Adipocyte (in vitro differentiated cells): ENCODE measurements at regions not wholly inside any gene's neighbourhood (a gene's known extent, or its start where the extent isn't known, plus 50 kb on each side); places are given as distances from the start of the nearest gene placed in this dataset.
A peak's percentile ranks its signal among the peaks of the same experiment; 100 is the strongest.

Experiments
- DNase-seq: peaks from one replicate; pipeline ENCODE4 v3.0.0-alpha.2; 2015; ENCODE audit warnings: low read depth
- H3K27me3 ChIP-seq: replicated peaks from 2 replicates; pipeline ENCODE4 v1.7.0; 2013; ENCODE audit warnings: mild to moderate bottlenecking, low read length, moderate library complexity; ENCODE audit not compliant: control insufficient read depth, insufficient read depth
- H3K36me3 ChIP-seq: 2 replicates; pipeline ENCODE4 v1.7.0; 2013; ENCODE audit warnings: low read length, mild to moderate bottlenecking, moderate library complexity; ENCODE audit not compliant: control insufficient read depth, insufficient read depth, severe bottlenecking
- H3K4me1 ChIP-seq: 2 replicates; pipeline ENCODE4 v1.7.0; 2013; ENCODE audit warnings: mild to moderate bottlenecking, low read length, moderate library complexity; ENCODE audit not compliant: control insufficient read depth, insufficient read depth
- H3K4me3 ChIP-seq: 2 replicates; pipeline ENCODE4 v1.7.0; 2013; ENCODE audit warnings: mild to moderate bottlenecking, low read length, moderate library complexity
- H3K9ac ChIP-seq: 2 replicates; pipeline ENCODE4 v1.7.0; 2013; ENCODE audit warnings: mild to moderate bottlenecking, low read length, moderate library complexity
- H3K9me3 ChIP-seq: 2 replicates; pipeline ENCODE4 v1.7.0; 2013; ENCODE audit warnings: mild to moderate bottlenecking, low read length, moderate library complexity; ENCODE audit not compliant: control insufficient read depth

DNA sequence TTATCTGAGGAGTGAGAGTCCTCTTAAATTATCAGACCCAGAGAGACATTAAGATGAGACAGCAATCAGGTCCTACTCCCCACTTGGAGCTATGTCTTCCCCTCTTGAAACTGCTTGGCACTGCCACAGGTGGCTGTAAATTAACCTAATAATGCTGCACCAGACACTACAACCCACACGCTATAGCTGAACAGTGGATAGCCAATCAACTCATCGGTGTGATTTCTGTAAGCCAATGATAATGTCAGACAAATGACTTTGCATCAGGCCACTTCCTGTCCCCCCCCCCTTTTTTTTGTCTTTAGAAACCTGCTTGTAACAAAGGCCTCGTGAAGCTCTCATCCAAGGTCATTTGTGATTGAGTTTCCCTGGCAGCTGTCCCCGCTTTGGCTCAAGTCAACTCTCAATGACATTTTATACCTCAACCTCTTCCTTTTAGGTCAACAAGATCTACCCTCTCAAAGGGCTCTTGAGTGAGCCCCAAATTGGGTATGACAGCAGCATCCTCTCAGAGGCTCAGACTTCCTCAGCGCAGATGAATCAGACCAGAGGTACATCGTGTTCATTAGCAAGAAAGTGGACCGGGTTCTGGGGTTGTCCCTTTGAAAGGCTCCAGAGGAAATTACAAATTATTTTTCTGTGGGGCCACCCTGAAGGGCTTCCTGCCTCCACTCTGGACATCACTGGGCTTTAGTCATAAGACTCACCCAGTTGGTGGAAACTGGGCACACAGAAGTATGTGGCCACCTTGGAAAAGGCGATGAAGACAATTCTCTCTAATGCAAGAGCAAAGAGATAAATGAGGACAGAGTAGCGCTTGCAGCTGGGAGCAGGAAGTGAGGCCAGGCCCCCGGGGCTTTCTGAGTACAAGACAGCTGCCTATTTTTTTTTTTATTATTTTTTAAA, 73.6 kb downstream of the COPS8 start:
- H3K36me3 ChIP-seq = no peaks in the 10 kb centered on the region
- H3K4me1 ChIP-seq = peaks cover 68% of the 10 kb centered on the region
- H3K9me3 ChIP-seq = no peaks in the 10 kb centered on the region
- H3K4me3 ChIP-seq = no peak overlapping the region
- no peak for DNase-seq
- peak overlapping the region; percentile 81 for H3K9ac ChIP-seq
- no peaks in the 10 kb centered on the region for H3K27me3 ChIP-seq

DNA sequence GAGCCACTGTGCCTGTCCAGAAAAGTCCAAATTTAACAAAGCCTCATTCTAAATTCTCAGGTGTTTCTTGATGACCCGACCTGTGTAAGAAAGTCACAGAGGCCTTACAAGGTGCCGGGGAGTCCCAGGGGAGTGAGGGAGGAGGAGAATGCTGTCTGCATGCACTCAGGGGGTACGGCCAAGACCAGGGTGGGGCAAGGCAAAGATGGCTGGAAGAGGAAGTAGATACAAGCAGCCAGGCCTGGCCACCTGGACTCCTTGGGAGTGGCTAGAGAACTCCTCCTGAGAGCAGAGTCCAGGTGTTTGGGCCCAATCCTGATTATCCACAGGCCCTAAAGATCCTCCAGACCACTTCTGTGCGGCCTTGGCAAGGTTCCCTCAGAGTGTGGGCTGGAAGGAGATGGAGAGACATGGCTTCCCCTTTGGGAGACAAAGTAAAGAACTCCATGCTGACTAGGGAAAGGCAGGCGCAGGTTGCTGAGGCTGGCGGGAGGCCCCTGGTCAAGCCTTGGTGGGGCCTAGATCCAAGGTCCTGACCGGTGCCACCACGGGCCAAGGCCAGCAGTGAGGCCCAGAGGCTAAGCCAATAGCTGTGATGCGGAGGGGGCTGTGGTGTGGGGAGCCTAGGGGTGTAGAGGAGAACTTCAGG, 74.7 kb downstream of the COPS8 start:
- Histone ChIP-seq H3K9me3 (no peaks in the 10 kb centered on the region), H3K4me1 (peaks cover 64% of the 10 kb centered on the region), H3K4me3 (no peak overlapping the region), H3K27me3 (no peaks in the 10 kb centered on the region), H3K36me3 (no peaks in the 10 kb centered on the region), H3K9ac (peak overlapping the region; percentile 81)
- no peak for DNase-seq

DNA sequence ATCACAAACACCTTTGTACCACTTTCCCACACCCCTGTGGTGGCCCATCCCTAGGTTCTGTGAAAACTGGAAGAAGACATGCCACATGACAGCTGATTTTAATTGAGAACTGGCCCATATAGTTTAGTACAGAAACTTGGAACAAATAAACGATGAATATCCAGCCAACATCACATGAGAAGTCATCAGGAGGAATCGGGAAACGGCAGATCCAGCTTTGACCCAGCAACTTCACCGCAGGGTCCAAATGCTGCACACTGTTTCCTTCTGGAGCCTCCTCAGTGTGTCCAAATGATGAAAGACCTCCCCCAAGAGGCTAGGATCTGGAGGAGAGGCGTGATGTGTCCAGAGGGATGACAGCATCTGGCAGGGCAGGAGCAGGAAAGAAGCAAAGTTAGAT, 75.5 kb downstream of the COPS8 start:
- no peaks in the 10 kb centered on the region for H3K36me3 ChIP-seq
- H3K4me3 ChIP-seq = no peak overlapping the region
- no peaks in the 10 kb centered on the region for H3K27me3 ChIP-seq
- H3K9me3 ChIP-seq = no peaks in the 10 kb centered on the region
- DNase-seq = no peak
- peaks cover 56% of the 10 kb centered on the region for H3K4me1 ChIP-seq
- peak overlapping the region; percentile 81 for H3K9ac ChIP-seq

GRCh38 chr2:237162959-237163358, 77.3 kb downstream of the COPS8 start:
- Histone ChIP-seq H3K9me3 (no peaks in the 10 kb centered on the region), H3K36me3 (no peaks in the 10 kb centered on the region), H3K4me3 (no peak overlapping the region), H3K27me3 (no peaks in the 10 kb centered on the region), H3K9ac (no peak overlapping the region), H3K4me1 (peaks cover 40% of the 10 kb centered on the region)
- DNase-seq = no peak

DNA sequence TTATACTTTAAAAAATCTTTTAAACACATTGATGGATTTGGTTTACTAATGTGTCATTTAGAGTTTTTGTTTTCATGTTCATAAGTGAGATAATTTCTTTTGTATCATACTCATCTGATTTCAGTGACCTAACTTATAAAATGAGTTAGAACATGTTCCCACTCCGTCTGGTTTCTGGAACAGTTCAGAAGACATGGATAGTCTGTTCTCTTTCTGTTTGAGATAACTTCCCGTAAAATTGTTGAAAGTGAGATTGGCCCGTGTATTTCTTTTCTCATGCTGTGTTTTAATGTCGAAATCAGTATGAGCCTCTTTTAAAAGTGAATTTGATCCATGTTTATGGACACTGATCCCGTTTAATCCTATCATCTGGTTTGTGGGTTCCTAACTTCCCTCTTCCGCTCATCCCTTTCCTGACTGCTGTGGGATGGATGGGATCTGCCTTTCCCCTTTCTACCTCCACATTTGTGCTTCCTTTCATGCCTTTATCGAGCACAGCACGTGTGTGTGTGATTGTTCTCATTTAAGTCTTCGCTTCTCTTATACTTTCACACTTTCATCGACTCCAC, 78.9 kb downstream of the COPS8 start:
- H3K4me1 ChIP-seq = peaks cover 35% of the 10 kb centered on the region
- peak overlapping the region; percentile 30 for H3K9ac ChIP-seq
- H3K9me3 ChIP-seq = peaks cover 12% of the 10 kb centered on the region
- H3K36me3 ChIP-seq = no peaks in the 10 kb centered on the region
- no peaks in the 10 kb centered on the region for H3K27me3 ChIP-seq
- no peak overlapping the region for H3K4me3 ChIP-seq
- DNase-seq = no peak

DNA sequence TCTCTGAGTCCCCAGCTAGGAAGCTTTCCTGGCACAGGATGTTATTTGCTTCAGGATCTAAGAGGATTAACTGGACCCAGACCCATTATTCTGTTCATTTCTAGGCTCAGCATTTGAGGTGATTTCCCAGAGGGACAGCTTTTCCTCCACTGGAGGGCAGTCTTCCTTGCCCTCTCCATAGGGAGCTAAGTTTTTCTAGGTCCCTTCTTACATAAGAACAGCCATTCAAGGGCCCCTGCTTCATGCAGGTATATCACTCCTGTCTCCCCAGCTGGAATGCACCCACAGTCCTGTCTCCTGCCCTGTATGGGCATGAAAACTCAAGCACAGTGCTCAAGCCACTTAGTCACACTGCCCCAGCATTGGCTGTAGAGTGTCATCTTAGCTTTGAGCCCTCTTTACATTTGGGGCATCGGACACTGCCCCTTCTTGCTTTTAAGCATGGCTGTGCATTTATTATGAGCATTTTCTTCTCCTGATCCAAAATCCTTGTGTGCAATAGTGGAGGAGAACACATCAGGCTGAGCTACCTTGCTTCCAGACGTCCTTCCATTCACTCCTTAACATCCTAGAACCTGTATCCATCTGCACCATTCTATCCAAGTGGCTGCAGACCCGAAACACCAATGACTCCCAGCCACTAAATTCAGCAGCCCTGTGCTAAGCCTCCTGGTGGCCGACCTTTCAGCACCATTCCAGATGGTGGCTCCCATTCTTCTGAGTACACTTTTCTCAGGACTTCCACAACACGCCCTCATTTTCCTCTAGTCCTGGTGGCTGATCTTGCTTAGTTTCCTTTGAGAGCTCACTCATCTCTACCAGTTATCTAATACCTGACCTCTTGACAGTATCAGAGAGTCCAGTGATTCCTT, 80.0 kb downstream of the COPS8 start:
- Histone ChIP-seq H3K36me3 (no peaks in the 10 kb centered on the region), H3K9me3 (peaks cover 12% of the 10 kb centered on the region), H3K27me3 (no peaks in the 10 kb centered on the region), H3K4me1 (peaks cover 35% of the 10 kb centered on the region), H3K9ac (peak overlapping the region; percentile 30), H3K4me3 (no peak overlapping the region)
- peak; percentile 48 for DNase-seq

DNA sequence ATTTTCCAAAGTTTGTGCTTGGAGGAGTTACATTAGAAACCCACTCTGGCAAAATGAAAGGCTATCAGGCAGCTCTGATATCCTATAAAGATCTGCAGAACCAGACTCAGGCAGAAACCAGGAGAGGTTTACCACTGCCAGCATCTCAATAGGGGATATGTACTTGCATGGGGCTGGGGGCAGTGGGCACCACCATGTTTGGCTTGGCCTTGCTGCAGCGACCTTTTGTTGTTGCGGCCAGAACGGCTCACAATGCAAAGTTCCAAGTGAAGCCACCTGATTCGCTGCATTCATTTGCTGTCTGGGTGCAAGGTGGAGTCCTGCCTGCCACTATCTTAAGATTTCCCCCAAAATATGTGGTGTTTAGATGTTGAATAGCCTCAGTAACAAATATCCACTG, 81.3 kb downstream of the COPS8 start:
- H3K9ac ChIP-seq = no peak overlapping the region
- peaks cover 33% of the 10 kb centered on the region for H3K4me1 ChIP-seq
- DNase-seq = no peak
- no peaks in the 10 kb centered on the region for H3K27me3 ChIP-seq
- no peaks in the 10 kb centered on the region for H3K36me3 ChIP-seq
- H3K4me3 ChIP-seq = no peak overlapping the region
- peaks cover 12% of the 10 kb centered on the region for H3K9me3 ChIP-seq

DNA sequence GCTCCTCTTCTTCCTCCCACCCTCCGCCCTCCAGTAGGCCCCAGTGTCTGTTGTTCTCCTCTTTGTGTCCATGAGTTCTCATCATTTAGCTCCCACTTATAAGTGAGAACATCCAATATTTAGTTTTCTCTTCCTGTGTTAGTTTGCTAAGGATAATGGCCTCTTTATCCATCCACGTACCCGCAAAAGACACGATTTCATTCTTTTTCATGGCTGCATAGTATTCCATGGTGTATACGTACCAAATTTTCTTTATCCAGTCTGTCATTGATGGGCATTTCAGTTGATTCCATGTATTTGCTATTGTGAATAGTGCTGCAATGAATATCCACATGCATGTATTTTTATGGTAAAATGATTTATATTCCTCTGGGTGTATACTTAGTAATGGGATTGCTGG, 82.2 kb downstream of the COPS8 start:
- H3K4me1 ChIP-seq = peaks cover 41% of the 10 kb centered on the region
- no peaks in the 10 kb centered on the region for H3K27me3 ChIP-seq
- no peak for DNase-seq
- no peak overlapping the region for H3K9ac ChIP-seq
- H3K36me3 ChIP-seq = no peaks in the 10 kb centered on the region
- peaks cover 12% of the 10 kb centered on the region for H3K9me3 ChIP-seq
- H3K4me3 ChIP-seq = no peak overlapping the region

GRCh38 chr2:237170020-237170419, 84.3 kb downstream of the COPS8 start:
- Histone ChIP-seq H3K9me3 (peaks cover 19% of the 10 kb centered on the region), H3K4me1 (peaks cover 39% of the 10 kb centered on the region), H3K27me3 (no peaks in the 10 kb centered on the region), H3K4me3 (peak overlapping the region; percentile 22), H3K9ac (peak overlapping the region; percentile 94), H3K36me3 (no peaks in the 10 kb centered on the region)
- no peak for DNase-seq

DNA sequence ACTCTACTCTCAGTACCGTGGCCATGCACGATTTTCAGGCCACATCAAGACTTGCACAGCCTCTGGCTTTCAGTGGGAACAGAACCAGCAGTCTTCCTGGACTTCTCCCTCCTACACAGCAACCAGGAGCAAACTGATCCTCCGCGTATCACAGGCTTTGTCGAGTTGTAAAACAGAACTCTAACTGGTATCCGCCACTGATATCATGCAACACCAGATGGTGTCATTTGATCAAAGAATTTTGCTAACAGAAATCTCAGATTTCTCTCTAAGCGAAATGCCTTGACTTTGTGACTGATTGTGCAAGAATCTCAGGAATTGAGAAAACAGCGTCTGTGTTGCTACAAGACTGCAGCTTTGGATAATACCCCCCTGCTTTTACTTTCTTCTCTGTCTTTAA, 85.7 kb downstream of the COPS8 start:
- H3K4me3 ChIP-seq = peak overlapping the region; percentile 72
- H3K9me3 ChIP-seq = peaks cover 19% of the 10 kb centered on the region
- DNase-seq = peak; percentile 97

More for the DNA sequence above, 85.7 kb downstream of the COPS8 start:
- Histone ChIP-seq H3K27me3 (no peaks in the 10 kb centered on the region), H3K4me1 (peaks cover 39% of the 10 kb centered on the region), H3K9ac (peak overlapping the region; percentile 94), H3K36me3 (no peaks in the 10 kb centered on the region)
